Occipital lobe (tissue), 1 donor: ENCODE measurements at regions not wholly inside any gene's neighbourhood (a gene's known extent, or its start where the extent isn't known, plus 50 kb on each side); places are given as distances from the start of the nearest gene placed in this dataset.
A peak's percentile ranks its signal among the peaks of the same experiment; 100 is the strongest.

ENCODE experiments used
- DNase-seq: peaks from one replicate; lab custom pipeline; 2025; lab: John Stamatoyannopoulos, UW

DNA sequence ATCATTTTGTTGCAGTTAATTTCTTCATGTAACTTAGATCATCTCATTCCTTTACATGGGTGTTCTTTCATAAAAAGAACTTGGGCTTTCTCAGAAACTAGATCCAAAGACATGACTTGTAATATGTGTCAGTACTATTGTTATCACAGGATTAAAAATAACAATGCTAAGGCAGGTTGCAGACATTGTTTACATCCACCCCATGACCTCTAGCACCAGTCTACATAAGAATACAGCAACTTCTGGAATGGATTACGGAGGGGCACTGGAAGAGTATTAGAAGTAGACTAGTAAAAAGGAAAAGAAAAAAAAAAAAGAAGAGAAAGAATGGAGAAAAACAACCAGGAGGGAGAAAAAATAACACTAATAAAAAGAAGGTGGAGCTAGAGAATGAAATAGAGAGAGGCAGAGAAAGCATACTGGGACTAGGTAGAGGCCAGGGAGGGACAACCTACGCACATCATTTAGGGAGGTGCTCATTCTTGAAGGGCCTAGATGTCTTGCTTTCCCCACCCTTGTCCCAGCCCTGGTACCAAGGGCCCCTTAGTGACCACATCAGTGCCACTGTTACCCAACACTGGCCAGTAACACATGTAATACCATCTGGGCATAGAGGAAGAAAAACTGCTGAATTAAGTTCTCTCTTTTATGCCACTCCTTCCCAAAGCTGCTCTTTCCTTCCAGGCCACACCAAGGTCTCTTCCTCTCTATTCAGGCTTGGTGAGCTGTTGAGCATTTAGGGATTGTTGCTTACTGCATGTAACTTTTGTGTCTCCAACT is 70.6 kb upstream of the KLF7 start:
- DNase-seq = no peak

DNA sequence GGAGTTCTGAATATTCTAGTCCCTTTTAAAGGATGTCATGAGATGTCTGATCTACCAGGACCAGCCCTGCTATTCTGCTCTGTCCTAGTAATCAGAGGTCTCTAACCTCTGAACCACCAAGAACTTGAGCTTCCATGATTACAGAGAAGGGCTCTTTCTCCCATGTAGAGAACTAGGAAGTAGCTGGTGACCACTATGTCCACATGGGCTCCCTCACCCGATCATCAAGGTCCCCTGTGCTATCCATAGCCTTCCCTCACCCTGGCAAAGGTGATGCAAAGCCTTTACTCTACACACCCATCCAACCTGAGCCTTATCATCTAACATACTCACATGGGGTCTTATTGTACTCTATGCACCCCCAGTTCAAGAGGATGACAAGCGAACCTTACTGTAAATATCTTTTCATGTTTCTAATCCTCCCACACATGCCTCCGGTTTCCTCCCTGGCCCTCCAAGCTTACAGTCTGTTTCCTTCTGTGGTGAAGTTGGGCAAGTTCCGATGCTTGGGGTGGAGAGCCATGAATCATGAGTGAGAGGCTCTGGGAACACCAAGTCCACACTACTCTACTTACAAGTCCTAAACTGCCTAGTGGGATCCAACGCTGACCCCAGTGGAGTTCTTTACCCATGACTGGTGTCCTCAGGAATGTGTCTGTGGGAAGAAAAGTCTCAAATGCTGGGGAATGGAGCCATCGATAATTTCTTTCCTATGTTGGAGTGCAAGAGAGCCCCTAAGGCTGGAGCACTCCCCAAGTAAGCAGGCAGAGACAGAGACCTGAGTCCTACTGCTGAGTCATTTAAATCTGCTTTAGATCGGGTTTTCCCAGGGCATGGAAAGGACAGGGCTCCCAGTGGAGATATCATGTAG is 73.3 kb upstream of the KLF7 start:
- DNase-seq = no peak

DNA sequence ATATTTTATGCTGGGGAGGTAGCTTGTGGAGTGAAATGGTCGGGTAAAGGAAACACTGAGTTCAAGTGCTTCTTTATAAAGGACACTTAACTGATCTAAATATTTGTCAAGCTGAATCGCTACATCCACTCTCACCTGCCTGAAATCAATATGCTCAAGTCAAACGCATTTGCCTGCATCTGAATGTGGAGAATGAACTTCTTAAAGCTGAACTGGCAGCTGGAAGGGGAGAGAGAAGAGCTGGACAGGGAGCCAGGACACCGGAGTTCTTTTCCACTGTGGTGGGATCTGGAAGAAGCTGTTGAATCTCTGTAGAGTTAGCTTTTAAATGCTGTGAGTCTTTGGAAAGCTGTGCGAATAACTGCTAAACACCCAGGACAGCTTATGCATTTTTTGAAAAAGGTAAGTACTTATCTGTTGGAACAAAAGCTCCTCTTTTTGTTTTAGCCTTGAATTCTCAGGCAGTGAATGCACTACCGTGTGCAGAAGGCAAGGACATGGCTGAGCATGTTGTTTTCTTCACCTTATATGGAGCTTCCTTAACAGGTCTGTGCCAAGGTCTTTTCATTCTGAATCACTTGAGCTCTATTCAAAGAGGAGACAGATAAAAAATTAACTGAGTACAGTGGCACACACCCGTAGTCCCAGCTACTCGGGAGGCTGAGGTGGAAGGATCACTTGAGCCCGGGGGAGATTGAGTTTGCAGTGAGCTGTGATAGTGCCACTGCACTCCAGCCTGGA is 74.2 kb upstream of the KLF7 start:
- DNase-seq = no peak

DNA sequence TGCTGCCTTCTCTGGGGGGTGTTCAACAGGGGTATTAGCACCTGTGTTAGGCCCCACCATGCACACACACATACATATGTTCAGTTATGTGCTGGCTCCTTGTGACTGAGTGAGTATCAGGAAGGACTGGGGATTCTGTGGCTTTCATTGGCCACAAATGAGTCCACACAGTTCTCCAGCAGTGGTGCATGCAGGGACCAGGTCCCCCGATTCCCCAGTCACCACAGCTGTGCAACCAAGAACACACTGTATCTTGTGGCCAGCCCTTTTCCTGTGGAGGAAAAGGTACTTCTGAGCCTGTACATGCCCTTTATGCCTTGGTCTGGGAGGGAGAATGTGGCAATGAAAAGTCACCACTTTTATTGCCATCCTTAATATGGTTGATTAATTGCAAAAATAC is 74.9 kb upstream of the KLF7 start:
- no peak for DNase-seq

DNA sequence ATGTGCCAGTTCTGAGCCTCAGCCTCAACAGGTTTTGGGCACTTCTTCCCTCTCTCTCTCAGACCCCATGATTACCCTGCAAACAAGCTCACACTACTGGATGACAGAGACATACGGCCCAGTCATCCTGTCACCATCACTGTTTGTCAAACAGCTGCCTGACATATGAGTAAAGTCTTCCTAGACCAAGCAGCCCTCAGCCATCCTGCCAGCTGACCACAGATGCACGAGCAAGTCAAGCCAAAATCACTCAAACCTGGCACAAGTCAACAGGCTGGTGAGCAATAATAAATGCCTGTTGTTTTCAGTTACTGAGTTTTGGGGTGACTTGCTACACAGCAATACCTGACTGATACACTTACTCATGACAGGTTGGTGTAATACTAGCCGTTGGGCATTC is 75.5 kb upstream of the KLF7 start:
- no peak for DNase-seq

DNA sequence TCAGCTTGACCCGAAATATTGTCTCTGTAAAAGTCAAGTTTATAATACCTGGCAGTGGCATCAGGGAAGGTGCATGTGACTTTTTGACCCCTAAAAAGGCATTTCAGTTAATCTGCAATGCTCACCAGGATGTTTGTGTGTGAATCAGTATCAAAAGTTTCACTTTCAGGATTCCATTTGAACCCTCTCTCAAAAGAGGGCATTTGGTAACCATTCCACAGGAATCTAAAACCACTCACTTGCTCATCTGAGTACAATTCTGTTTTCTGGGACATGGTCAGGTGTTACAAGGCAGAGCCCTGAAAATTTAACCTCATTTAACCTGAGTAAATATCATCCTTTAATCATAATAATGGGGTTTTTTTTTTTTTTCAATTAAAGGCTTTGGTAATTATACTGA is 77.9 kb upstream of the KLF7 start:
- DNase-seq = no peak

DNA sequence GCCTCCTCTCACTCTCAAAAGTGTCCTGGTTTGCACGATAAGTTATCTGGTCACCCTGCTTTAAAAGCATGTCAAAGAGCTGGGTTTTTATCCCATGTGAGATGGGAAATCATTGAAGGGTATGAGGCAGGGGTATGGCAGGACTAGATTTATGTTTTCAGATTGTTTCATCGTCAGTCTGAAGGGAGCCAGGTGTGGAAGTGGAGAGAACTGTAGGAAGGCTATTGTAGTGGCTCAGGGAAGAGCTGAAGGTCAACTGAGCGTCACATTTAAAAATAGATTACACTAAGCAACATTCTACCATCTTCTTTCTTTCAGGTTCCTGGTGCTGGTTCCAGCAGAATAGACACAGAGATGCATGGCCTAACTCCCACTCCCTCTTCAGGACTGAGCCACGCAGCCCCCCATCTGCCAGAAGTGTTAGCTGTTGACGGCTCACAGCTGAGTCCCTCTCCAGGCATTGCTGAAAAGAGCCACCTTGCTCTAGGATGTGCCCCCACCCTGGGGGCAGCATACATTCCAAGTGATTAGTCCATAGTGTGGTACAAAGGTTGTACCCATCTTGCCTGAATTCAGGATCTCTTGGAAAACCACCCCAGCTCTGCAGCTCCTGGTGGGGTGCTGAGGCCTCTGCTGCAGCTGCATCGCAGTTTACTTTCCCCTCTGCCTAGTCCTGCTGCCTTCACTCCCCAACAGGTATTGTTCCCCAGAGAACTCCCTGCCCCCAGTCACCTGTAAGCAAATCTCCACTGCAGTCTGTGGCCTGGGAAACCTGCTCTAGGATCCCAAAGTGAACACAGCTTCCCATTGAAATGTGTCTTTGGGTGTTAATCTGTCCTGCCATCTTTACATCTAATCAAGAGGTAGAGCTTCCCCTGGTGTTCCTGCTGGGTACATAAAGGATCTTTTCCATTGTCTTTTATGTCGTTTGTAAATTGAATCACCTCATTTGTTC is 79.5 kb upstream of the KLF7 start:
- DNase-seq = no peak

DNA sequence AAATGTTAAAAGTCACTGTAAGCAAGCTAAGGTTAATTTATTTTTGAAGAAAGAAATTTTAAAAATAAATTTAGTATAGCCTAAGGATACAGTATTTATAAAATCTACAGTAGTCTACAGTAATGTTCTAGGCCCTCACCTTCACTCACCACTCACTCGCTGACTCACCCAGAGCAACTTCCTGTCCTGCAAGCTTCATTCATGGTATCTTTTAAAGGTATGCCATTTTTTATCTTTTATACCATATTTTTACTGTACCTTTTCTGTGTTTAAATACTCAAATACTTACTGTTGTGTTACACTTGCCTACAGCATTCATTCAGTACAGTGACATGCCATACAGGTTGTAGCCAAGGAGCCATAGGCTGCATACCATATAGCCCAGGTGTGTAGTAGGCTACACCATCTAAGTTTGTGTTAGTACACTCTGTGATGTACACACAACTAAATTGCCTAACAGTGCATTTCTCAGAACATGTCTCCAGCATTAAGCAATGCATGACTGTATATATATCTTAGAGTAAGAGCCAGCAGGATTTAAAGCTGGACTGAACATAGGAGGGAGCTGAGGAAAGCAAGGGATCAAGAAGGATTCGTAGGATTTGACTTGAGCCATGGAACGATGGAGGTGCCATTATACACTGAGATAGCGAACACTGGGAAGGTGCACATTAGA is 83.1 kb upstream of the KLF7 start:
- DNase-seq = no peak

DNA sequence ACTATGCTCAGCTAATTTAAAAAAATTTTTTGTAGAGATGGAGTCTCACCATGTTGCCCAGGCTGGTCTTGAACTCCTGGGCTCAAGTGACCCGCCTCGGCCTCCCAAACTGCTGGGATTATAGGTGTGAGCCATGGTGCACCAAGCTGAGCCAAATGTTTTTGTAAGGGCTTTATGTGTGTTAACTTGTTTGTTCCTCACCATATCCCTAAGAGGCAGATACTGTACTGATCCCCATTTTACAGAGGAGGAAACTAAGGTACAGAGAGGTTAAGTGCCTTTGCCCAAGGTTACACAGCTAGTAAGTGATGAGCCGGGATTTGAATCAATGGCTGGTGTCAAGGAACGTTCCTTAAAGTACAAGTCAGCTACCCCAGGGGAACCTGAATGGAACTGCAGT is 85.3 kb upstream of the KLF7 start:
- no peak for DNase-seq

DNA sequence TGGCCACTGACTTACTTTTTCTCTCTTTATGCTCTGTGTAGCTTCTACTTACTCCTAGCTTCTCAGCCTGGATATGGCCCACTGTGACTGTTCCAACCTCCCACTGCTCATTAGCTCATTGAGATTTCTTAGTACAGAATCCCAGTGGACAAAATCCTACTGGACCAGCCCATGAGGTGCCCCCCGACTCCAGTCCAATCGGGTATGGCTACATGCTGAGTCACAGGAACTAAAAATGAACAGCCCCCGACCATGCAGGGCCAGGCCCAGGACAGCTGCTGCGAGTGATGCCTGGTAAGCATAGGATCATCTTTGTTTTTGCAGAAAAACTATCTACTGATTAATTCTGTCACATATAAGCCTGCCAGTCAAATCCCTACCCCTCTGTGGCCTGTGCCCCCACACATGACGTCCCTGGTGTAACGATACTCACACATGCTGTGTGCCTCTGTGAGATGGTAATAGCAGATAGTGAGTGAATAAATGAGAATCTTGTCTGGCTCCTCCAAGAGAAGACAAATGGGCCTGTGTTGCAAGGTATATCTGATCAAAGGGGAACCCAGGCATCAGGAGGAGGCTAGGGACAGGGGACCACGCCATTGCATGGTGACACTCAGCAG is 85.9 kb upstream of the KLF7 start:
- DNase-seq = no peak

DNA sequence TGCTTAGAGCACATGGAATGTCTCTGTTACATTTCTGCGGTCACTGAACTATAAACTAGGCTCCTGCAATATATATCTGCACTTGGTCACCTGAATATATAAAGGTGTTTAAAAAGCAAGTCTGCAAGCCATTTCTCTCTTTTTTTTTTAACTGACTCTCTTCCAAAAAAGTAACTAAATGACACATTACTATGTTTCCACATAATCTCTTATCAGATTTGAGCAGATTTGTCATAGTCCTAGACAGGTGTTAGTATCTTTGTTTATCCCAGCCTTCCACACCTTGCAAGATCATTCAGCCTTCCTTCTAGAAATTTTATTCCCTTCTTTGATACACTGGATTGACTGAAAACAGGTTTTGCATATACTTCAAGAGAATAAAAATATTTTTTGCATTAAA is 86.7 kb upstream of the KLF7 start:
- no peak for DNase-seq

DNA sequence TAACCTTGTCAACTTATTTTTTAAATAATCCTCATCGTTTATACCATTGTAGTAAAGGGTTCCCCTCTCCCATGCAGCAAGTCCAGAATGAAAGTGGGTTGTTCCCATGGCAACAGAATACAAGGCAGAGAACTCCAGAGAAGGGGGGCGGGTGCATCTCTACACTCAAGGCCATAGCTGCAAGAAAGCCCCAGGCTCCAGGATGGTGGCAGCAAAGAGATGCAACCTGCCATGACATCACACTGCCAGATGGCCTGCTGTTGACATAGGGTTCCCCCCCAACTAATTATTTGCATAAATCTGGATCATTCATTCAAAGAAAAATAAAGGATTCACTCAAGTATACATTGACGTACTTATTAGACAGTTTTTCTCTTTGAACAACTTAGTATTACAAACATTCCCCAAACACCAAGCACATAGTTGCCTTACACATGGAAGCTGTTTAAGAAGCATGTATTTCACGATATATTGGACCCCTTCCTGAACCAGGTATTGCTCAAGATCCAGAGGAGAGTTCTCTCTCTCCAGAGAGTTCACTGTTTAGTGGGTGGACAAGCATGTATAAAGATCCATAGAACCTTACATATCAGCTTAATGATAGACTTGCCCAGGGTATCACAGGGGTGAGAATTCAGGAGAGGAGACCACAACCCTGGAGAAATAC is 87.4 kb upstream of the KLF7 start:
- peak; percentile 10 for DNase-seq

DNA sequence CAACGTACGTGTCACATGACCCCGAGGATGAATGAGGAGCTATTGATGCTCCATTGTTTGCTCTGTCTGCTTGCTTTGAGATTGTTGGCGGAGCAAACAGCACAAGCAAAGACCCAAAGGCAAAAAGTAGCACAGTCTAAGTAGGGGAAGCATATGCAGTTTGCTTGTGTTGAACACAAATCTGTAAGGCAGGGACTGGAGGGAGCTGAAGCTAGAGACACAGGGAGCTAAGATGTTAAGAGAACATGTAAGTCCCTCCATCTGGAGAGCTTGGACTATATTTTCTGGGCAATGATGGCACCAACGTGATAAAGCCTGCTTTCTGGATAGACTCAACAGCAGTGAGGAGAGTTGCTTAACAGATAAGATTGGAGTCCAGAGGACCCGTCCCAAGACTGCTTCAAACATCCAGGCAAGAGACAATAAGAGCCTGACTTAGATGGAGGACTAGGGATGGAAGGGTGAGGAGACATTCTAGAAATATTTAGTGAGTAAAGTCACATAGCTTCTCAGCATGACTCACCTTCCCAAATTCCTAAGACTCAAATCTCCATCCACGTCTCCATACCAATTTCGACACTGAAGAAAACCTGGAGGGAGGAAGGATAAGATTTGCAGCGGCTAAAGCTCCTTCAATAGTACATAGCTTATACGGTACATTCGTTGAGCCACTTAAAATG is 88.1 kb upstream of the KLF7 start:
- no peak for DNase-seq

DNA sequence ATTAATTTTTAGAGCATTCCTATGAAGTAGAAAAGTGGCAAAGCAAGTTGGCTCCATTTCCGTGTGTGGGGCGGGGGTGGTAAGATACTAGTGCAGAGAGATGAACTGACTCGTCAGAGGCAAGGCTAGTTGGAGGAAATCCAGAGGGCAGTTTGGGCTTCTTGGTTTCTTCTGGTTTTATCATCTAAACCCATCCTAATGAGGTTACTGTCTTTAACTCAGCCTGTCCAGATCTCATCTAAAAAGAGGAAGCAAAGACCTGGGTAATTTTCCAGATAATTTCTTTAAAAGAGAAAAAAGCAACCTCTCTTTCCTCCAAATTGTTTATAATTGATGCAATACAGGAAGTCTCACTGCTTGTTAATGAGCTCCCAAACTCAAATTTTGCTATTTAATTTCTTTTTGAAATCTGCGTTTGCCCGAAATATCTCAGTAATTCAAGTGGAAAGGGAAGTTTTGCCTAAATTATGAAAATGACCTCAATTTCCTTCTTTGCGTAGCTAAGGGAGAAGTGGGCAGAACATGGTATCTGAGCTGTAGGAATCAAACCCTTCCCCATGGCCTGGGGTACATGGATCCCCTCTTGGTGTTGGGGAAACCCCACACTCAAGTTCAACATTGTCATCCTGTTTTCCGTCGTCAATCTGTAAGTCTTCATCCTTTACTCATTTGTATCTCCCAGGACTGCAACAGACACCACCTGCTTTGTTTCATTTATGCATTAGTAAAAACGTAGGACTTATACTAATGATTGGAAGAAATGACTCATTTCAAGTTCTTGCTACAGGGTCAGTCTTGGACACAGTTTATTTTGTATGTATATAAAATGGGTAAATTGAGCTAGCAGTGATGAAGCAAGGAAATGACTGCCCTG is 89.1 kb upstream of the KLF7 start:
- DNase-seq = peak; percentile 20

DNA sequence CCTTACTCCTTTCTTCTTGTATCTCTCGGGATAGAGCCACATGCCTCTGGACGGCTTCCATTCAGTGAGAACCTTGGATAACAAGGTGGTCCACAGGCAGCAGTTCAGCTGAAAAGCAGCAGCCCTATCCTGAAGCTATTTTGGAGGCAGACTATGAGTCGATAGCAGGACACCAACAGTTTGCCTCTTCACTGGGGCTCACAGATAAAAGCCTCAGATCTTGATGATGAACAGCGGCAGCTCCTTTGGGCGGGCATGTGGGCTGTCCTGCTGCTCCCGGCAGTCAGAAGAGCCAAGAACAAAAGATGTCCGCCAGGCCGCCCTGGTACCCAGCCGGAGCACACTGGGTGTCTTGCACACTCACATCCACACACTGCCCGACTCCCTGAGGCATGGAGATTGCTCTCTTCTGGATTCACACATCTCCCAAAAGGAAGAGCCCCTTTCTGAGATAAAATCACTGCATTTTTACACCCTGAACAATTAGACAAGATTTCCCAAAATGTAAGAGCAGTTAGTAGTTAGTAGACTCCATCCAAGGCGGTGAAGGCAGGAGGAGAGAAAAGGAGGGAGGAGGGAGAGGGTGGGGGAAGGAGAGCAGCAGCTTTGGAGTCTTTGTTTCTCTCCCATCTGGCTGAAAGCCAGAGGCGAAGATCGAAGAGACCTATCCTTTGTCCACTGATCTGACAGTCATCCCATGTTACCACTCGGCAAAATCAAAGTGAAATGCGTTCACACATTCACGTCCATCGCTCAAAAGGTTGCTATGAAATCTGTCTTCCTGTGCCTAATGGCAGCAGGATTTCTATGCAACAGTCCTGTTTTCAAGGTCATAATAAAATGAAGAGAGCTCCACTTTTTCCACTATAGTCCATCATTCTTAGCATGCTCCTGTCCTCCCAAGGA is 90.1 kb upstream of the KLF7 start:
- no peak for DNase-seq

DNA sequence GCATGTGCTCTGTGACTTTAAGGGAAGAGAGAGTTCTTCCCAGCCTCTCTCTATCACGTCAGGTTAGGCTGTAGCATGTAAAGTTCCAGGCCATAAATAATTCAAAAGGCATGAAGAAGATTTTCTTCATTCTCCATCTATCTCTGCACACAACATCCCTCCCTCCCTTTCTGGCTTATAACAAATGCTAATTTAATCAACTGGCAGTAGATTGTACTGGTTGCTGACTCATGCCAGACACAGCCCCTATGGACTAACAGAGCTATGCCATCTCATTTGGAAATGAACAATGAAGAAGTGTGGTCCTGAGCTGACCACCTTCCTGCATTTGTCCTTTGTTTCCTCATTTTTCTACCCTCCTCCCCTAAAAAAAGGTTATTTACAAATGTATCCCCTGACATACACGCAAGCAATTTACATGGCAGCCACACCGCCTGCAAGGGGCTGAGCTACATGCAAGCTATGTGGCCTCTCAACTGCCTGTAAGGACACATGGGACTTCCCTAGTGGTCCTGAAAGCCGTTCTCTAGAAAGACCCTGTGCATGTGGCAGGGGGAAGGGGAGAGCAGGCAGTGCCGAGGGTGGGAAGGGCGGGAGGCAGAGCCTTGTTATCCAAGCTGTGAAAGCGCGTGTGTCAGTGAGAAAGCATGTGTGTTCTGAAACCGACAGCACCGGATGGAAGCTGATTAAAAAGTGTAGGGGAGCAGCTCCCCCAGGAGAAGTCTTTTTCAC is 90.9 kb upstream of the KLF7 start:
- DNase-seq = peak; percentile 37
